Activated CD4-positive, alpha-beta T cell treated with anti-CD3 and anti-CD28 coated beads, Interleukin-2, amount 50 U/mL, for 1 hour (primary cell): ENCODE measurements at regions not wholly inside any gene's neighbourhood (a gene's known extent, or its start where the extent isn't known, plus 50 kb on each side); places are given as distances from the start of the nearest gene placed in this dataset.

Source experiments
- DNase-seq: peaks from one replicate; pipeline ENCODE4 v3.0.0-alpha.2; 2020

DNA sequence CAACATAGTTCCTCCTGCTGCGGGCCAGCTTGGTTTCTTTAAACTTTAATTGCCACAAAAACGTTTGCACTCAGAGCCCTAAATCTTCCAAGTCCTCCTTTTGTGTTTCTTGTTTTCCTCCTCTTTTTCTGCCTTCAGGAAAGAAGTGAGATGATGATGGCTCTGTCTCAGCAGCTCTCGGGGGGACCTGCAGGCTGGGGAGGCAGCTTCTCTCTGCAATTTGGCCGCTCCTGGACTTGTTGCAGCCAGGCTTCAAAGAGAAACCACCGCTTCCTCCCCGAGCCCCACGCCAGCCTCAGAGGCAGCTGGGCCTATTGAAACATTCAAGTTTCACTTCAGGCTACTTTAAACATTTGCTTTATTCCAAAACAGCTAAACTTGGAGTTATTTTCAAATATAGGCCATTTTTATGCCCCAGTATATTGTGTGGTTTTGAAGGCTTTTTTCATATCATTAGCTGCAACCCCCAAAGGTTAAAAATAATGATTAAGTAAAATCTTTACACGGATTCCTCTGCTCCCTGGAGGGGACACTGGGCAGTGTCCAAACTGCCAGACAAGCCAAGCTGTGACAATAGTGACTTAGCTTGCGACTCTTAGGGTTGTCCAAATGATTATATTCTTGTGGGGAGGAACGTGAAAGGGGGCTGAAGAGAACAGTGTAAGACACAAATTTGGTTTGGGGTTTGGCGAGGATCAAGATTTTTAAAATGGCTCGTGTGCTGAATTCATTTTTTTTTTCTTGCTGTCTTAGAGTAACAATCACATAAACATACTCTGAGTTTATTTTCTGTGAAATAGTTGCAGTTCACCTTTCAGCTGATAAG lies 330.8 kb downstream of the DLEU7 start:
- DNase-seq = peak; percentile 22

DNA sequence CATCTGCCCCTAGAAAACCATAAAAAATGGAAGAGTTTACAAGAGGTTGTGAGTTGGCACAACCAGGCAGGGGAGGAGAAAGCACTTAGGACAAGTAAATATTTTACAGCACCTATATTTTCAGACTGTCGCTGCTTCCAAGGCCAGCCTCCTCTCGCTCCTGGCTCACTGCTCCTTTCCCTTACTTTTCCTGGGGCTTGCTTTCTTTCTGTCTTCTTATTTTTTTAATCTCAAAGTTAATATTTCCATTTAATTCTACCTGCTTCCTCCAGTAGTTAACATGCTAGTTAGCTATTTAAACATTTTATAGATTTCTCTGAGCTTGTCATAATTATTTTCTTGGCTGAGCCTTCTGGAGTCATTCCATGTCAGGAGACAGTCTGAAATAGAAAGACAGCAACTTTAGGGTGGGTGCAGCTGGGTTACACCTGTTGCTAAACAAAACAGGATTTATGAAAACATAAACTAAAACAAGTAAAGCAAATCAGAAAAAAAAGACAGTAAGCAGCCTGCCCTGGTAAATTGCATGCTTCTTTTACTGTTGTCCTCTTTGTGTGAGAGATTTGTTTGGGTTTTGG lies 330.1 kb downstream of the DLEU7 start:
- no peak for DNase-seq

DNA sequence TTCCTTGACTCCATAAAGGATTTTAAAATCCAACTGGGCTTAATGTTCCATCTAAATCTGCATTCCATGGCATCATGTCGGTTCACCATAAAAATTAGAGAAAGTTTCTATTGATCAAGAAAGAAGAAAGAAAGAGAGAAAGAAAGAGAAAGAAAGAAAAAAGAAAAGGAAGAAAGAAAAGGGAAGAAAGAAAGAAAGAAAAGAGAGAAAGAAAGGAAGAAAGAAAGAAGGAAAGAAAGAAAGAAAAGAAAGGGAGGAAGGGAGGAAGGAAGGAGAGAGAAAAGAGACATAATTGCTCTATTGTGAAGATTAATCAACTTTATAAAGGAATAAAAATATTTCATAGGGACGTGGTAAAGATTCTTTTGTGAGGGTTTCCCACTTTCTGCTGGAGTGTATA lies 329.2 kb downstream of the DLEU7 start:
- no peak for DNase-seq

DNA sequence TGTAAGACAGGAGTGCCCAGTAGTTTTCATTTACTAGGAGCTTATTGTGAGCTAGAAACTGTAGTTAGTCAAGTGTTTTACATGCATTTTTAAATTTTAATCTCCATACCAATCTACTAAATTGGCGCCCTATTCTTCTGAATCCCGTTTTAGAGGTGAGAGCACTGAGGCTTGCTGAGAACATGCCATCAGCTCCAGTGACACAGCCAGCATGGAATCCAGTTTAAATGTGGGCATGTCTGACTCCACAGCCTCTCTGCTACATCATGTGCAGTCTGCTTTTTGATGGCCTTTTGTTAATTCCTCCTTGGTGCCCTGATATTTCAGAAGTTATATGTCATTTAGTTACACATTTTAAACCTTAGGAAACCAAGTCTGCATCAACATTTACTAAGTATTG lies 325.4 kb downstream of the DLEU7 start:
- no peak for DNase-seq

DNA sequence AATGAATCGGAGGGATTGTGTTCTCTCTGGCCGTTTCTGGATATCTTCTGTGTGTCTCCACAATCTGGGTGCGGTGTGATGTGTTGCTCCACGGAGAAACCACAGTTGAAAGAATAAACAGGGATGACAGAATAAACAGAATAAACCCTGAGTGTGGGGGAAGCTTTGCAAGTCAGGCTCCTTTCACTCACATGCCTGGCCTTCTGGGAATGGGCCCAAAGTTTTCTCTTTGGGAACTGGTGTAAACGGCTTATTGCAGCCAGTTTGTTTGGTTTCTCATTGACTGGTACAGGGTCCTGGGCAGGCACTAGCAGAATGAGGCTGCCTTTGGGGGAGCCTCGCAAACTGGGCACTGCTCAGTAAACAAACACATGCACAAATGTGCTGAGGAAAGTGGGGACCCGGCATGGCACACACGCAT lies 324.7 kb downstream of the DLEU7 start:
- DNase-seq = no peak

DNA sequence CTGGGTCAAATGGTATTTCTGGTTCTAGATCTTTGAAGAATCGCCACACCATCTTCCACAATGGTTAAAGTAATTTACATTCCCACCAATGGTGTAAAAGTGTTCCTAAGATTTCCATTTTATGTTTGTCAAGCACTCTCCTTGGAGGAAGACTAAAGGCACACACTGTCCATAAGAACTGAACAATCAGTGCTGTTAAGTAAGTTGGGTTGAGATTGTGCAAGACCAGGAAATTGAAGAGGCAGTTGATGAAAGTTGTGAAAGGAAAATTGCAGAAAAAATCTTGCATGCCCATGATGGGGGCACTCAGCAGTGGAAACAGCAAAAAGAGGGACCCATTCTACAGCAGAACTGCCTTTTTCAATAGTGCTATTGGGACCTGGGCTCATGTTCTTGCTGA lies 323.6 kb downstream of the DLEU7 start:
- no peak for DNase-seq

DNA sequence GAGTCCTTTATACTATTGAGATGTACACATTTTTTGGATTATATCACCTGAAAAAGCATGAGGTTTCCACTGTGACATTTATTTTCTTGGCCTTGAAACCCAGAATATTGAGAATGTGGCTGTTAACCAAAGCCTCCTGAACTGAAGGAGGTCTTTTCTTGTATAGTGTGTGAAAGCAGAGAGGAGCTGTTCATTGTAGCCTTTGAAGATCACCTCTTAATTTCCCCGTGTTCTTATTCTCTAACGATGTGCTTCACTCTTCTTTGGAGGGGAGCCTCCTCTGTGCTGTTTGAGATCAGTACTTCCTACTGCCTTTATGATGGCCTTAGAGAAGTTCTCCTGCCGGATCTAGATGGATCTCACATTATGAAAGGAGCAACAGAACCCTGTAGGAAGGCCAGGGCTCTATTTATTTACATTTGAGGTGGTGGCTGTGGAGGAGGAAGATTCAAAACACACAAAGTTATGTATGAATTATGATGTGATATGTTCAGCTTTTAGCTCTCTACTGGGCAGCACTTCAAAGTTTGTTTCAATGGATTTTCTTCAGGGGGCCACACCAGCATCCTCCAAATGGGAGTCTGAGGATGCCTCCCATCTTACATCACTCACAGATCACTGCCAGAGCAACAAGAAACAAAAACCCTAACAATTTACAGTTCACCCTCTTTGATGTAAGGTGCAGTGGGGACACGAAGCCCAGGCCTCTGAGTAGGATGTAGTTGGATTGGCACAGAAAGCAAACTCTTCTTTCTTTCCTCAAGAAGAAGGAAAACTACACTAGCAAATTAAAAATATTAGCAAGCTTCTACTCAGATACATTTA lies 322.3 kb downstream of the DLEU7 start:
- DNase-seq = no peak

DNA sequence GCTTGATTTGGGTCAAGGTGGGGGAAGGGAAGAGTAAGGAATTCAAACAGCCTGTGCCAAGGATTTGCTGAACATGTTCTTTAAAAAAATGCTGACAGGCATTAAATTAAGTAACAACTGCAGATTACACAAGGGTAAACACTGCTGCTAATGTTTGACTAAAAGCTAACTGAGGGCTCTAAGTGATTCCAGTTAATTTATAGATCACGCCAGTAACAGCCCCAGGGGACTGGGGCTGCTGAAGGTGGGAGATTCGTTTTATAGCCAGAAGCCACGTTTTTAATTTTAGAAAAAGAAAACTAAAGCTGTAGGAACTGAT lies 321.7 kb downstream of the DLEU7 start:
- no peak for DNase-seq

DNA sequence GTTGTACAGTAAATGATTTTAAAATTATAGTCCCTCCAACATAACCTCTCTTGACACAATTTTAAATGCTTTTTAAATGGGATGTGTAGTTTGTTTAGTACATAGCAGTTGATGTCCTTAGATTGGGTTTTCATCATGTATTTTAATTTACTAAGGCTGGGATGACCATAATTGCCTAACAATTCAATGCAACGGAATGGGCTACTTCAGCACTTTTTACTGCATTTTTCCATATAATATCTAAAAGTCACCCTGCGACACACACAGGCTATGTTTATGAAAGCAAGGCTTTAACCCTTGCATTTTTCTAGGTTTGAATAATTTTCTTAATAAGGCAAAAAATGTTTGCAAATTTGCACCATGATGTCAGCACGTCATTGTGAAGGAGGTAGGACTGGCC lies 321.0 kb downstream of the DLEU7 start:
- no peak for DNase-seq

DNA sequence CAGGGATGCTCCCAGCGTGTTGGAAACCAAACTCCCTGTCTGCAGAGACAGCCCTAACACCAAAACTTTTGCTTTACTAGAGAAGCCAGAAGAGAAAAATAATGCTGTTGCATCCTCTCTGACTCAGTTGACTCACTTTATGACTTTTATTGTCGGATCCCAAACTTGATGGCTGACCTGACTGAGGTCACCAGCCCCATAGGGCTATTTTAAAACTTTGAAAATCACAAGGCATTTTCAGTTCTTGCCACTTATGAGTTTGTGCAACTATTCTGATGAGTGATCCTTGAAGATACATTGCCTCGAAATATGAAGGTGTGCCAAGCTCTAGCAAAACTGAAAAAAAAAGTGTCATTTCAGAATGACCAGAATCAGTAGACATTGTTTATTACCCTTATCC lies 320.2 kb downstream of the DLEU7 start:
- no peak for DNase-seq

DNA sequence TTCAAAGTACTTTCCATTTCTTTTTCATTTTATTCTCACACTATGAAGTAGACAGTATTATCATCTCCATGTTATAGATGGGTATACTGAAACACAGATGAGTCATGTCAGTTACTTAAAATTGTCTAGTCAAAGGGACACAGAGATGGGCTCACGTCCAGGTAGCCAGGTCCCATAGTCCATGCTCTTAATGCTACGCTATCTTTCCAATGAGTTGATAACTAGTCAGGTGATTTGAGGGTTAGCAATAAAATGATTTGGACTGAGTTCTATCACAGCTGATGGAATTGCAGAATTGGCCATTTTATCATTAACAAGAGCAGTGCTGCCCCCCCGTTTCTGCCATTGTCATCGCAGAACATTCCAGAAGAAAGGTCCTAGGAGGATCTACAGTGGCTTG lies 318.9 kb downstream of the DLEU7 start:
- no peak for DNase-seq

DNA sequence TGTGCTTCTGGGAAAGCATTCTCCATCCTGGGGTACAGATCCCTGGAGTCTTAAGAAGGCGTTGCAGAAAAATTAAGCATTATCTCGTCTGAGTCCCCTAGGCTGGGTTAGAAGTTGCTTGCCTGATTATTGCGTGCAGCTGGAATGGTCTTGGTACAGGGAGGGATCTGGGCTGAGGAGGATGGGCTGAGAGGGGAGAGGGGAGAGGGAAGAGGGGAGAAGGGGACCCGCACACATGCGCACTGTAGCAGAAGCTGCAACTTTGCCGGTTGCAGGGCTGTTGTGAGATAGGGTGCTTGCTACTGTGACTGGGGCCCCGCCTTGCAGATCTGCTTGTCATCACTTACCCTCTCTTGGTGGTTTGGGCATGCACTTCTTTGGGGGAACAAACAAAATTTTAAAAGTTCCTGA lies 316.8 kb downstream of the DLEU7 start:
- DNase-seq = no peak

DNA sequence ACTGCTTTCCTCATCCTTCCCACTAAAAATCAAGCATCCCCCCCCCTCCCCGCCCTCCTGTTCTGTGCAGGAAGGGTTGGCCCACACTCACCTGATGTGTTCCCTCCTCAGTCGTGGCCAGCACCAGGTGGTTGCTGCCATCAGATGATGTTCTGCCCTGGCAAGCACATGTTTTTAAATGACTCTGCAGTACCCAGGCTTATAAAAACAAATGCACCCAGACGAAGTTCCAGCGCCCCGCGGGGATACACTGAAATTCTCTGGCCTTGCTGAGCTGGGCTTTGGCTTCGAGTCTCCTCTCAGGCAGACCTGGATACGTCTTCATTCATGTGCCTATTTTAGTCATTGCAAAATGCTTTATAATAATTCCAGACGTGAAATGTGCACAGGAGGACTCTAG lies 316.3 kb downstream of the DLEU7 start:
- no peak for DNase-seq

DNA sequence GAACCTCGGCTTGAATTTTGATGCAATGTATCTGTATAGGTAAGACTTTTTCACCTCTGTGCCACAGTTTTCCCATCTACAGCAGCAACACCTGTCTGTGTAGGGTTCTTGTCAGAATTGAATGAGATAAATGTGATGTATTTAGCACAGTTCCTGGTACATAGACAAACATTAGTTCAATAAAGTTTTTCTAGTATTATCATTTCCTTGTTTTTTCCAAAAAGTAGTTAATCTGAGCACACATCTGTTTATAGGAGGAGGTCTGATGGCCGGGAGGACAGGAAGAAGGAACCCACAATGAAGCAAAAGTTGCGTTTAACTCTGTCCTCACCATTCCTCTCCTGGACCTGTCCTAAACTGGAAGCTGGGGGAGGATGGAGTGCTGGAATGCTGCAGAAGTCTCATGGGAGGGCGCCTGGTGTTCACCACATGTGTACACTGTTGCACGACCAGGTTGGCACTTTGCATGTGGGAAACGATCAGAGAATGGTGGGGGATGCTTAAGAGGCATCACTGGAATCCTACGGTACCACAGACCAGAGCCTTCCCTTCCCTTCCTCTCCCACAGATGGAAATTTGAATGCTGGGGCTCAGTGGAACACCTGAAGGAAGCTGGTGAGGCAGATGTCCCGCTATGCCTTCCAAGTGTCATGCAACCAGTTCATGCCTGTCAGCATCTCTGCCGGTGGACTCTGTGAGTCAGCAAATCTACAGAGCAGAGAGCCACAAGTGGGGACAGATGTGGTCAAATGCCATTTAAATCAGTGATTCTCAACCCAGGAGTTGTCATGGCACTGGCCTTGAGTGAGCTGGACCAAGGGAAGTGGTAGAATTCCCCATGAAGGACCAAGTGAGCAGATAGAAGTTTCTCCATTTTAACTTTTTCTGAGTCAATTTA lies 315.6 kb downstream of the DLEU7 start:
- DNase-seq = no peak

DNA sequence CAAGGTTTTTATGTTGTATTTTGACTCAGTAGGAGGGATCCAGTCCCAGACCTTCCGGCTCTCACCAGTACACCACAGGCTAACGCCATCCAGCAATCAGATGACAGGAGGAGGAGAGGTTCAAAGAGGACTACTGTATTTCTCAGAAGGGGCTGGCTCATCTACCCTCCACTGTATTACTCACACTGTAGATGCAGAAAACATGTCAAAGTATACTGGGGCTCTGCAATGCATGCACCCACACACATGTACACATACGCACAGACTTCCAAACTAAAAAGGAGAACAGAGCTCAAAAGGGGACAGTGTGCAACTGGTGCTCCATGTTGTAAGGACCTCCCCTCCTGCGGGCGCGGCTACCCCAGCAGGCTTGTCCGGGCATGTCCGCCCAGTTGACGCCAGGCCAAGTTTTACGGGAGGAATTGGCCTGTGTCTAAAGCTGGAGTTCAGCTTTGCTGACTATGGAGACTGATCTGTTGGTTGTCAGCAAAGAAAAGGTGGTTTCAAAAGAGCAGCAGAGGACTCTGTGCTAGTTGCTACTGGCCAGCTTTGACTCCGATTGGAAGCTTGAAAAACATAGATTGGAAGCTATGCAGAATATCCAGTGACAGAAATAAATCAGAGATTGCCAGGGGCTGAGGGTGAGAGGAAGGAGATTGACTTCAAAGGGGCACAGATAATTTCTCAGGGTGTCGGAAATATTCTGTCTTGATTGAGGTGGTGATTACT lies 314.2 kb downstream of the DLEU7 start:
- no peak for DNase-seq

DNA sequence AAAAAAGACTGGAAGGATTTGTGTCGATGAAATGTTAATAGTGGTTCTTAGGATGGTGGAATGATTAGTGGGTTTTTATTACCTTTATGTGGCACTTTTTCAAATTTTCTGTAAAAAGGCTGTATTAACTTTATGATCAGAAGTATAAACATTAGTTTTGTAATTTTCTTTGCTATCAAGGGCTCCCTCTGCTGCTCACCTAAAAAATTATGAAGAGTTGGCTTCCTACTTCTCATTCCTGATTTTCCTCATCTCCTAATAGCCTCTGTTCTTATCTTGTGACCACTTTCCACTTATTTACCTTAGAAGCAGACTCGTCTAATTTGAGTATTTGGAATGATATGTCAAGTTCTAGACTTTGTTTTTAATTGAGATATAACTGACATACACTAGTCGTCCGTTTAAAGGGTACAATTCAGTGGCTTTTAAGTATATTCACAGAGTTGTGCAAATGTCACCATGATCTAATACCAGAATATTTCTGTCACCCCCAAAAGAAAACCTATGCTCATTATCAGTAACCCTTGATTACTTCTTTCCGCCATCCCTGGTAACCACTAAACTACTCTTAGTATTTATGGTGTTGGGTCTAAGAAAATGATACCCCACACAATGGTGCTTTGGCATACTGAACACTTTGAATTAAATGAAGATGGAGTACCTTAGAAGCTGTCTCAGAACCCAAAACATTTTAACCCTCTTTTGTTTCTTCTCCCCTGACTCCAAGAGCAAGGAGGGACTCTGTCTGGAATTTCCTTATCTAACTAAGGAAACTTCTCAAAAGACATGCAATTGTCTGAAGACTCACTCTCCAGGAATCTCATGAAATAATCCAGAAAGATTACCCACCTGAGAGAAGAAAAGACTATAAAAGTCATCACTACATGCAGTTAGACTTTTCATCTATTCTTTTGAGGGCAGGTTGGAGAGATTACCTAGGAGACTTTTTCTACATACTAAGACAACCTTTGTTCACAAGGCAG lies 311.3 kb downstream of the DLEU7 start:
- no peak for DNase-seq

DNA sequence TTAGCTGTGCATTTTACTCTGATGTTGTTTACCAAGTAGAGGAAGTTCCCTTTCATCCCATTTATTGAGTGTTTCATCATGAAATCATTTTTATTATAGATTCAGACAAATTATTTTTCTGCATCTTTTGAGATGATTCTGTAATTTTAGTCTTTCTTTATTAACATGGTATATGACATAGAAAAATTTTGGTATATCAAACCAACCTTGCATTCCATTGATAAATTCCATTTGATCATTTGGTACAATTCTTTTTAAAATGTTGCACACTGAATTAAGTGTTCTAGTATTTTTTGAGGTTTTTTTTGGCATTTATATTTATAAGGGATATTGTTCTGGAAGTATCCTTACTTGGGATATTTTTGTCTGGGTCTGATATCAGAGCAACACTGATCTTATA lies 308.4 kb downstream of the DLEU7 start:
- DNase-seq = no peak

DNA sequence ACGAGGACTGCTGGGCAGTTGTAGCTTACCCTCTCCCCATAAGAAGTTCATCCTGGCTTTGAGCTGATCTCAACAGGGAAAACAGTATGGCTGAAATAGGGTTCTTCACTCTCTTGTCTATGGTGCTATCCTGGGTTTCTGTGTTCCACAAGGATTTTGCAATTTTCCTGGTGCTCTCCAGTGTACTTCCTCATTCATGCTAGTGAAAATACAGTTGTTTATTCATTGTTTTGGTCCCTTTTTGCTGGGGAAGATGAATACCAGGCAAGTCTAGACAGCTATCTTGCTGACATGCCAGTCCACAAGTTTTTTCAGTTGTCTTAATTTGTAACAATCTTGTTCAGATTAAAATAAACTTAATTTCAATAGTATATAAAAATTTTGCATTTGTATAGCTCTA lies 306.5 kb downstream of the DLEU7 start:
- DNase-seq = no peak

DNA sequence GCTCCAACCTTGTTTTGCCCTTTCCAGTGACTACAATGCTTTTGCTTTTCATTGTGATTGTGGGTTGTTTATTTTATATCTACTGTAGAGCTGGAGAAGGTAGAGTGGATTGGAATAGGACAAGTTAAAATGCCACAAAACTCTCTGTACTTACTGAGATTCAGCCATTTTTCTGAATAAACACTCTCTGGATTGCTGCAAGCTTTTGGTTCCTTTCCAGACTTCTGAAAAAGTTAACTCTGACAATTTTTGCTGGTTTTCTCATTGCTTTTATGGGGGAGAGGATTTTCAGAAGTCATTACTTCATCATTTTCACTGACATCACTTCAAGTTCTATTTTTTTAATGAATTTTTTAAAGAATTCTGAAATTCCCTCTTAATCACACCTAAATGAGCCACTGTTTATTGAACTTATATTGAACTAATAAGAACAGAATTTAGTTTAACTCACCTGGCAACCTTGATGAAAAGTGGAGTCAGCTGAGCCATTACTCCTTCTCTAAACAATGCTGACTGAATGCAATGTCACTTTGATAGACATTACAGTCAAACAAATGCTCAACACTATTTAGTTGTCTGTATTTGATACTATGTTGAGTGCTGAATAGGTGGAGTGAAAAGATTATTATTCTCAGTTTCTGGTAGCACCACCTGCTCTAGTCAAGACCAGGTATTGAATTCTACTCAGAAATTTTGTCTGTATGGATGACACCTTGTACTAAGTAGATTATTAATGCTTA lies 303.5 kb downstream of the DLEU7 start:
- no peak for DNase-seq

DNA sequence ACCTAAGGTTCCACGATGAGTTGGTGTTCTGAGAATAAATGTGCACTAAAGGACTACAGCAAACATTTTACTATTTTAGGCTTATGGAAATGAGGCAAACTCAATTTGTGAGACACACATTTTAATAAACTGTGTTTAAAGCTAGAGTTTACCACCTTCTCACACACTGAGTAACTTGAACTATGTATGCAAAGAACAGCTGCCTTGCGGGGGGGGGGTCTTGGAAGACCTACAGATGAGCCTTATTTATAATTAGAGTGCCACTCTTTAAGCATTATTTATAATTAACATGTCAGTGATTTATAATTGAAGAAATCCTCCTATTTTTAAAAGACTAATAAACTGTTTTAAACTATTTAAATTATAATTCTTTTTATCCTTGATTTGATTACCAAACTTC lies 300.4 kb downstream of the DLEU7 start:
- DNase-seq = no peak
